ENCODE measurements at regions not wholly inside any gene's neighbourhood (a gene's known extent, or its start where the extent isn't known, plus 50 kb on each side); places are given as distances from the start of the nearest gene placed in this dataset.

DNA sequence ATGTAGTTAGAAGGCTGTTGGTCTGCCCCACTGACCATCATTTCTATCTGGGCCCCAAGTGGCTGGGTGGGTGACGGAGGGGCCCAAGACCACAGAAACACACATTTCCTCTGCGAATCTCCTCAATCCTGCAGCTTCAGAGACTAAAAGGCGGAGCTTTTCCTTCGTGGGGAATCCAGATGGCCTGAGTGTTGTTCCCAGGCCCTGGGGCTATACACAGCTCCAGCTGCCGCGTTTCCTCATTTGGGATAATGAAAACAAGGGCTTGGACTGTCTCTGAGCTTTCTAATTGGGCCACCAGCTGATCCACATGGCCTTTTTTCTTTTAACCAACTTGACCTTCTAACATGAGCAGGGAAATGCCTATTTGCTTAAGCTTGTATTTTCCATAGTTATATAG is 339.9 kb downstream of the CXCL12 start:
- TF ChIP-seq, protein P1, sequence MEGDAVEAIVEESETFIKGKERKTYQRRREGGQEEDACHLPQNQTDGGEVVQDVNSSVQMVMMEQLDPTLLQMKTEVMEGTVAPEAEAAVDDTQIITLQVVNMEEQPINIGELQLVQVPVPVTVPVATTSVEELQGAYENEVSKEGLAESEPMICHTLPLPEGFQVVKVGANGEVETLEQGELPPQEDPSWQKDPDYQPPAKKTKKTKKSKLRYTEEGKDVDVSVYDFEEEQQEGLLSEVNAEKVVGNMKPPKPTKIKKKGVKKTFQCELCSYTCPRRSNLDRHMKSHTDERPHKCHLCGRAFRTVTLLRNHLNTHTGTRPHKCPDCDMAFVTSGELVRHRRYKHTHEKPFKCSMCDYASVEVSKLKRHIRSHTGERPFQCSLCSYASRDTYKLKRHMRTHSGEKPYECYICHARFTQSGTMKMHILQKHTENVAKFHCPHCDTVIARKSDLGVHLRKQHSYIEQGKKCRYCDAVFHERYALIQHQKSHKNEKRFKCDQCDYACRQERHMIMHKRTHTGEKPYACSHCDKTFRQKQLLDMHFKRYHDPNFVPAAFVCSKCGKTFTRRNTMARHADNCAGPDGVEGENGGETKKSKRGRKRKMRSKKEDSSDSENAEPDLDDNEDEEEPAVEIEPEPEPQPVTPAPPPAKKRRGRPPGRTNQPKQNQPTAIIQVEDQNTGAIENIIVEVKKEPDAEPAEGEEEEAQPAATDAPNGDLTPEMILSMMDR (IDR thresholded peaks at IDR 0.05): no peak
- no peak for TF ChIP-seq POLR2A (IDR thresholded peaks at IDR 0.05)
